HCT116 (cell line): ENCODE measurements at regions not wholly inside any gene's neighbourhood (a gene's known extent, or its start where the extent isn't known, plus 50 kb on each side); places are given as distances from the start of the nearest gene placed in this dataset.

Experiments
- ATAC-seq: fragments of 200-7000 bp; cut with Tn5 transposase; 2 replicates; pipeline ENCODE4 v1.9.1; 2020; ENCODE audit warnings: mild to moderate bottlenecking, moderate library complexity
- BruUV-seq: library from RNA; stranded (reverse); fragments of 400-500 nt; replicated peaks from 2 replicates; lab custom pipeline; 2021; lab: Mats Ljungman, UMichigan
- CTCF ChIA-PET: fragments of 300-600 bp; sonication (Branson Sonifier 250); formaldehyde crosslinking; loops from one replicate; lab custom pipeline; 2021; ENCODE audit warnings: antibody characterized with exemption; lab: Charles Lee
- POLR2A ChIA-PET: fragments of 300-600, 350-600 bp; sonication (Branson Sonifier 250); formaldehyde crosslinking; loops from one replicate; lab custom pipeline; 2021; ENCODE audit warnings: antibody characterized with exemption; lab: Charles Lee
- RAD21 ChIA-PET, 2 experiments: fragments of 300-600 bp; sonication (Branson Sonifier 250); formaldehyde crosslinking; loops; one replicate each; lab custom pipeline; 2023; ENCODE audit warnings: low total read pairs in 2 of 2; ENCODE audit not compliant: uncharacterized antibody in 2 of 2, unreplicated experiment in 2 of 2, low non-redundant PET in 1 of 2; lab: Charles Lee
- DNase-seq: peaks from one replicate; pipeline ENCODE4 v3.0.0-alpha.2; 2010; ENCODE audit warnings: low read depth, low spot score
- H2AFZ ChIP-seq: fragments of 200-600 bp; shearing (Covaris generic), sonication (generic); 2 replicates; pipeline ENCODE4 v1.6.1; 2017; ENCODE audit warnings: low read depth, mixed run types, mixed read lengths, antibody characterized with exemption, low read length; ENCODE audit not compliant: poor library complexity, severe bottlenecking
- H3K27ac ChIP-seq: 2 replicates; pipeline ENCODE4 v1.5.1; 2012; ENCODE audit warnings: low read depth, low read length
- H3K27me3 ChIP-seq: fragments of 200-600 bp; sonication (generic); 2 replicates; pipeline ENCODE4 v1.6.1; 2016; ENCODE audit warnings: mixed run types, low read length, mixed read lengths; ENCODE audit not compliant: insufficient read depth
- H3K36me3 ChIP-seq, 2 experiments: fragments of 200-500 bp in 1 of 2; fragments of 200-600 bp in 1 of 2; sonication (Bioruptor generic) in 1 of 2; sonication (generic) in 1 of 2; 2 replicates each; pipeline versions ENCODE4 v1.5.1 to v1.6.1; 2014 to 2016; ENCODE audit warnings: low read length in 2 of 2, inconsistent platforms in 1 of 2, mixed read lengths in 1 of 2, mixed run types in 1 of 2; ENCODE audit not compliant: insufficient read depth in 2 of 2, control insufficient read depth in 1 of 2
- H3K4me1 ChIP-seq, 2 experiments: fragments of 200-600 bp in 1 of 2; sonication (generic) in 1 of 2; 2 replicates each; pipeline versions ENCODE4 v1.5.1 to v1.6.1; 2012 to 2017; ENCODE audit warnings: low read length in 2 of 2, inconsistent platforms in 1 of 2, mild to moderate bottlenecking in 1 of 2, mixed read lengths in 1 of 2, mixed run types in 1 of 2, moderate library complexity in 1 of 2; ENCODE audit not compliant: insufficient read depth in 2 of 2, control insufficient read depth in 1 of 2
- H3K4me2 ChIP-seq: fragments of 200-600 bp; sonication (generic); 2 replicates; pipeline ENCODE4 v1.6.1; 2017; ENCODE audit warnings: mixed run types, low read length, mixed read lengths
- H3K4me3 ChIP-seq, 2 experiments: fragments of 200-600 bp in 1 of 2; sonication (generic) in 1 of 2; replicated peaks in 1 of 2; 2 replicates each; pipeline ENCODE4 v1.5.1; 2011 to 2016; ENCODE audit warnings: low read length in 2 of 2, control low read depth in 1 of 2, low read depth in 1 of 2, mild to moderate bottlenecking in 1 of 2, mixed read lengths in 1 of 2, mixed run types in 1 of 2
- H3K79me2 ChIP-seq: fragments of 200-600 bp; sonication (generic); 2 replicates; pipeline ENCODE4 v1.6.1; 2017; ENCODE audit warnings: mild to moderate bottlenecking, mixed run types, low read length, moderate library complexity, mixed read lengths; ENCODE audit not compliant: insufficient read depth
- H3K9ac ChIP-seq: fragments of 200-600 bp; sonication (generic); 2 replicates; pipeline ENCODE4 v1.6.1; 2016; ENCODE audit warnings: low read length, mixed read lengths
- H3K9me2 ChIP-seq: fragments of 200-600 bp; sonication (generic), shearing (Covaris generic); 2 replicates; pipeline ENCODE4 v1.6.1; 2017; ENCODE audit warnings: mixed run types, mild to moderate bottlenecking, moderate library complexity; ENCODE audit not compliant: insufficient read depth
- H3K9me3 ChIP-seq, 2 experiments: fragments of 200-500 bp in 1 of 2; fragments of 200-600 bp in 1 of 2; sonication (Bioruptor generic) in 1 of 2; sonication (generic) in 1 of 2; 2 replicates each; pipeline ENCODE4 v1.6.1; 2014 to 2017; ENCODE audit warnings: low read length in 2 of 2, mixed read lengths in 2 of 2, inconsistent platforms in 1 of 2, low read depth in 1 of 2, mild to moderate bottlenecking in 1 of 2, mixed run types in 1 of 2, moderate library complexity in 1 of 2; ENCODE audit not compliant: control insufficient read depth in 1 of 2, insufficient read depth in 1 of 2
- H4K20me1 ChIP-seq: fragments of 200-600 bp; sonication (generic), shearing (Covaris generic); 2 replicates; pipeline ENCODE4 v1.6.1; 2017; ENCODE audit warnings: mixed run types, mild to moderate bottlenecking, moderate library complexity; ENCODE audit not compliant: insufficient read depth
- EZH2 ChIP-seq: fragments of 200-600 bp; sonication (generic); IDR thresholded peaks from 2 replicates; pipeline ENCODE4 v1.6.1; 2017; ENCODE audit warnings: antibody characterized with exemption, mixed run types
- FOSL1 ChIP-seq: IDR thresholded peaks from 2 replicates; pipeline ENCODE4 v1.6.1; 2012; ENCODE audit warnings: low read depth
- JUND ChIP-seq: IDR thresholded peaks from 2 replicates; pipeline ENCODE4 v1.6.1; 2012
- MAX ChIP-seq: IDR thresholded peaks from 2 replicates; pipeline ENCODE4 v1.6.1; 2012
- REST ChIP-seq: IDR thresholded peaks from 2 replicates; pipeline ENCODE4 v1.6.1; 2012; ENCODE audit warnings: low read depth
- SIN3A ChIP-seq: IDR thresholded peaks from 2 replicates; pipeline ENCODE4 v1.6.1; 2012; ENCODE audit warnings: low read depth
- SRF ChIP-seq: IDR thresholded peaks from 2 replicates; pipeline ENCODE4 v1.6.1; 2012; ENCODE audit warnings: low read depth
- TCF7L2 ChIP-seq: IDR thresholded peaks from 2 replicates; pipeline ENCODE4 v1.7.0; 2011; ENCODE audit warnings: borderline replicate concordance, inconsistent platforms; ENCODE audit not compliant: insufficient read depth, insufficient read length; ENCODE audit errors: extremely low read depth
- ZNF274 ChIP-seq: fragments of 200-500 bp; sonication (Bioruptor generic); IDR thresholded peaks from 2 replicates; pipeline ENCODE4 v1.6.1; 2014; ENCODE audit warnings: mild to moderate bottlenecking, low read depth, low read length, inconsistent platforms
- intact Hi-C: fragments of 100-400 bp; cut with micrococcal nuclease; formaldehyde crosslinking; loops from 2 replicates; pipeline ENCODE4 v1.10.0; 2022
- TF ChIP-seq, protein P1 (sequence below): IDR thresholded peaks from 2 replicates; pipeline ENCODE4 v1.6.1; 2012
- TF ChIP-seq, protein P2 (sequence below), 3 experiments: fragments of 200-600 bp in 1 of 3; sonication (generic) in 1 of 3; IDR thresholded peaks in 2 of 3; conservative IDR thresholded peaks in 1 of 3; 2 replicates each; pipeline ENCODE4 v1.5.1; 2012 to 2017; ENCODE audit warnings: low read depth in 2 of 3, low read length in 2 of 3, antibody characterized with exemption in 1 of 3, borderline replicate concordance in 1 of 3, control low read depth in 1 of 3, mild to moderate bottlenecking in 1 of 3, mixed read lengths in 1 of 3, mixed run types in 1 of 3, moderate library complexity in 1 of 3; ENCODE audit not compliant: insufficient read depth in 1 of 3

GRCh38 chr7:31254926-31255325 is 85.6 kb downstream of the NEUROD6 start:
- no peak overlapping the region for H2AFZ ChIP-seq
- H3K27ac ChIP-seq, result no peak overlapping the region
- no peaks in the 10 kb centered on the region for H3K4me1 ChIP-seq
- ChIA-PET RAD21 (no interaction called here), CTCF (no interaction called here)
- H3K9ac ChIP-seq, result no peak overlapping the region
- no TSS peak for BruUV-seq
- peaks cover 40% of the 10 kb centered on the region for H3K27me3 ChIP-seq
- no peaks in the 10 kb centered on the region for H3K9me2 ChIP-seq
- no peaks in the 10 kb centered on the region for H3K36me3 ChIP-seq
- H4K20me1 ChIP-seq, result no peaks in the 10 kb centered on the region
- H3K79me2 ChIP-seq, result no peaks in the 10 kb centered on the region
- ATAC-seq, result no peak
- intact Hi-C loops, result no loop called here
- no peaks in the 10 kb centered on the region for H3K9me3 ChIP-seq
- TF ChIP-seq MAX (no peak), REST (no peak), ZNF274 (no peak)
- TF ChIP-seq, all 23 proteins: peak for 0
- no peak overlapping the region for H3K4me3 ChIP-seq
- H3K4me2 ChIP-seq, result no peak overlapping the region
- POLR2A ChIA-PET, result no interaction called here
- no peak for DNase-seq

DNA sequence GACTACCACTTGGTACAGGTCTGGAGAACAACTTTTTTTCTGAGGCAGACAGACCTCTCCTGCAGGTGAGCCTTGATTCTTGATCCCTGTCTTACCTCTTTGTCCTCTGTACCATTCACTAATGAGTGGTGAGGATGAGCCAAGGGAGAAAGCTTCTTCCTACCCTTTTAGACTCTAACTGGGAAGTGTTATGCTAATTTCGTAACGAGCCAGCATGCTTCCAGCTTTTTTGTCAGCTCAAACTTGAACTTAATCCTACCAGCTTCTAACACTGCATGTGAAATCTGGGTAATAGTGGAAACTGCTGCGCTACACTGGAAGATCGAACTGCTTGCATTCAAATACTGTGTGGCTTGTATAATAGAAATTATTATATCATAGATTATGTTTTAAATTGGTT is 87.0 kb downstream of the NEUROD6 start:
- ChIA-PET POLR2A (no interaction called here), RAD21 (no interaction called here), CTCF (no interaction called here)
- Histone ChIP-seq H3K9me2 (no peaks in the 10 kb centered on the region), H4K20me1 (no peaks in the 10 kb centered on the region), H3K4me2 (no peak overlapping the region), H3K4me1 (no peaks in the 10 kb centered on the region), H3K9me3 (no peaks in the 10 kb centered on the region), H3K9ac (no peak overlapping the region), H3K36me3 (no peaks in the 10 kb centered on the region), H3K27ac (no peak overlapping the region), H3K4me3 (no peak overlapping the region), H3K79me2 (no peaks in the 10 kb centered on the region), H3K27me3 (peaks cover 52% of the 10 kb centered on the region), H2AFZ (no peak overlapping the region)
- BruUV-seq, result no TSS peak
- intact Hi-C loops, result no loop called here
- ATAC-seq (no peak), DNase-seq (no peak)
- TF ChIP-seq TCF7L2 (no peak), SIN3A (no peak), FOSL1 (no peak), EZH2 (no peak), JUND (no peak), SRF (no peak), REST (no peak)
- TF ChIP-seq, protein P1, sequence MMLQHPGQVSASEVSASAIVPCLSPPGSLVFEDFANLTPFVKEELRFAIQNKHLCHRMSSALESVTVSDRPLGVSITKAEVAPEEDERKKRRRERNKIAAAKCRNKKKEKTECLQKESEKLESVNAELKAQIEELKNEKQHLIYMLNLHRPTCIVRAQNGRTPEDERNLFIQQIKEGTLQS, result no peak
- TF ChIP-seq, protein P2, sequence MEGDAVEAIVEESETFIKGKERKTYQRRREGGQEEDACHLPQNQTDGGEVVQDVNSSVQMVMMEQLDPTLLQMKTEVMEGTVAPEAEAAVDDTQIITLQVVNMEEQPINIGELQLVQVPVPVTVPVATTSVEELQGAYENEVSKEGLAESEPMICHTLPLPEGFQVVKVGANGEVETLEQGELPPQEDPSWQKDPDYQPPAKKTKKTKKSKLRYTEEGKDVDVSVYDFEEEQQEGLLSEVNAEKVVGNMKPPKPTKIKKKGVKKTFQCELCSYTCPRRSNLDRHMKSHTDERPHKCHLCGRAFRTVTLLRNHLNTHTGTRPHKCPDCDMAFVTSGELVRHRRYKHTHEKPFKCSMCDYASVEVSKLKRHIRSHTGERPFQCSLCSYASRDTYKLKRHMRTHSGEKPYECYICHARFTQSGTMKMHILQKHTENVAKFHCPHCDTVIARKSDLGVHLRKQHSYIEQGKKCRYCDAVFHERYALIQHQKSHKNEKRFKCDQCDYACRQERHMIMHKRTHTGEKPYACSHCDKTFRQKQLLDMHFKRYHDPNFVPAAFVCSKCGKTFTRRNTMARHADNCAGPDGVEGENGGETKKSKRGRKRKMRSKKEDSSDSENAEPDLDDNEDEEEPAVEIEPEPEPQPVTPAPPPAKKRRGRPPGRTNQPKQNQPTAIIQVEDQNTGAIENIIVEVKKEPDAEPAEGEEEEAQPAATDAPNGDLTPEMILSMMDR (IDR thresholded peaks at IDR 0.05 in 2 of 3, conservative IDR thresholded peaks at IDR 0.05 in 1 of 3; ENCODE audit: borderline replicate concordance in 1 of 3, insufficient read depth in 1 of 3, low read depth in 2 of 3, low read length in 2 of 3), result no peak
